GM21515 (cell line): ENCODE measurements at regions not wholly inside any gene's neighbourhood (a gene's known extent, or its start where the extent isn't known, plus 50 kb on each side); places are given as distances from the start of the nearest gene placed in this dataset.
"Not testable (repeated sequence)": the region's sequence is repeated elsewhere in the genome, so short reads cannot be mapped to it uniquely, and the experiment has no call there.

Source experiments
- ATAC-seq: cut with Tn5 transposase; IDR thresholded peaks from one replicate; pipeline ENCODE4 v1.9.1; 2021; ENCODE audit not compliant: unreplicated experiment

GRCh38 chr4:111020961-111021360 is 398.1 kb upstream of the PITX2 start:
- ATAC-seq = no peak

- no peak for ATAC-seq
Measured at GRCh38 chr4:111022758-111023157, 399.9 kb upstream of the PITX2 start.

GRCh38 chr4:111027526-111027925 is 404.6 kb upstream of the PITX2 start:
- no peak for ATAC-seq

GRCh38 chr4:111028795-111029194 is 405.9 kb upstream of the PITX2 start:
- no peak for ATAC-seq

GRCh38 chr4:111031001-111031579 is 408.2 kb upstream of the PITX2 start:
- no peak for ATAC-seq

- no peak for ATAC-seq
Measured at GRCh38 chr4:111031596-111031995, 408.7 kb upstream of the PITX2 start.

- no peak for ATAC-seq
Measured at GRCh38 chr4:111037591-111038360, 414.9 kb upstream of the PITX2 start.

GRCh38 chr4:111040904-111041303 is 418.0 kb upstream of the PITX2 start:
- no peak for ATAC-seq

- no peak for ATAC-seq
Measured at GRCh38 chr4:111043286-111043685, 420.4 kb upstream of the PITX2 start.

GRCh38 chr4:111045992-111046391 is 423.1 kb upstream of the PITX2 start:
- ATAC-seq = no peak

- ATAC-seq = no peak
Measured at GRCh38 chr4:111046811-111047210, 423.9 kb upstream of the PITX2 start.

GRCh38 chr4:111048316-111048715 is 425.4 kb upstream of the PITX2 start:
- no peak for ATAC-seq

- ATAC-seq = no peak
Measured at GRCh38 chr4:111064342-111064993, 441.6 kb upstream of the PITX2 start.

- no peak for ATAC-seq
Measured at GRCh38 chr4:111066001-111066400, 443.1 kb upstream of the PITX2 start.

- ATAC-seq = no peak
Measured at GRCh38 chr4:111066447-111066846, 443.6 kb upstream of the PITX2 start.

GRCh38 chr4:111066887-111067286 is 444.0 kb upstream of the PITX2 start:
- no peak for ATAC-seq

GRCh38 chr4:111068883-111069282 is 446.0 kb upstream of the PITX2 start:
- ATAC-seq = no peak

- ATAC-seq = no peak
Measured at GRCh38 chr4:111070390-111070789, 447.5 kb upstream of the PITX2 start.

- ATAC-seq = no peak
Measured at GRCh38 chr4:111074523-111075114, 451.7 kb upstream of the PITX2 start.

- not testable (repeated sequence) for ATAC-seq
Measured at GRCh38 chr4:111076299-111076698, 453.4 kb upstream of the PITX2 start.

GRCh38 chr4:111108153-111108552 is 485.3 kb upstream of the PITX2 start:
- ATAC-seq = no peak

- ATAC-seq = no peak
Measured at GRCh38 chr4:111113591-111113990, 490.7 kb upstream of the PITX2 start.
